Smooth muscle cell (in vitro differentiated cells): ENCODE measurements at regions not wholly inside any gene's neighbourhood (a gene's known extent, or its start where the extent isn't known, plus 50 kb on each side); places are given as distances from the start of the nearest gene placed in this dataset.

Source experiments
- DNase-seq: peaks from one replicate; lab custom pipeline; 2025; ENCODE audit not compliant: unreplicated experiment; lab: John Stamatoyannopoulos, UW
- H2AFZ ChIP-seq: fragments of 200-600 bp; sonication (generic); 2 replicates; pipeline ENCODE4 v1.6.0; 2016; ENCODE audit warnings: antibody characterized with exemption, low read depth, mild to moderate bottlenecking
- H3F3A ChIP-seq: fragments of 200-600 bp; sonication (generic); 2 replicates; pipeline ENCODE4 v1.6.0; 2017; ENCODE audit warnings: antibody characterized with exemption, low read depth
- H3K27ac ChIP-seq: fragments of 200-600 bp; sonication (generic); 2 replicates; pipeline ENCODE4 v1.5.1; 2016; ENCODE audit warnings: low read depth, mild to moderate bottlenecking
- H3K27me3 ChIP-seq: fragments of 200-600 bp; sonication (generic); 2 replicates; pipeline ENCODE4 v1.6.1; 2016; ENCODE audit warnings: low read depth, mild to moderate bottlenecking
- H3K36me3 ChIP-seq: fragments of 200-600 bp; sonication (generic); 2 replicates; pipeline ENCODE4 v1.5.1; 2016; ENCODE audit warnings: low read depth
- H3K4me1 ChIP-seq: fragments of 200-600 bp; sonication (generic); 2 replicates; pipeline ENCODE4 v1.5.1; 2016; ENCODE audit warnings: low read depth
- H3K4me2 ChIP-seq: fragments of 200-600 bp; sonication (generic); 2 replicates; pipeline ENCODE4 v1.6.0; 2016; ENCODE audit warnings: mild to moderate bottlenecking
- H3K4me3 ChIP-seq: fragments of 200-600 bp; sonication (generic); 2 replicates; pipeline ENCODE4 v1.5.1; 2016; ENCODE audit warnings: mild to moderate bottlenecking
- H3K79me2 ChIP-seq: fragments of 200-600 bp; sonication (generic); 2 replicates; pipeline ENCODE4 v1.6.0; 2016; ENCODE audit warnings: low read depth, mild to moderate bottlenecking
- H3K9ac ChIP-seq: fragments of 200-600 bp; sonication (generic); 2 replicates; pipeline ENCODE4 v1.6.0; 2016; ENCODE audit warnings: low read depth
- H3K9me3 ChIP-seq: fragments of 200-600 bp; sonication (generic); replicated peaks from 2 replicates; pipeline ENCODE4 v1.5.1; 2016; ENCODE audit warnings: low read depth
- H4K20me1 ChIP-seq: fragments of 200-600 bp; sonication (generic); 2 replicates; pipeline ENCODE4 v1.6.0; 2016; ENCODE audit warnings: low read depth
- CTCF ChIP-seq: fragments of 200-600 bp; sonication (generic); IDR thresholded peaks from 2 replicates; pipeline ENCODE4 v1.5.1; 2017; ENCODE audit warnings: borderline replicate concordance, mild to moderate bottlenecking, antibody characterized with exemption; ENCODE audit not compliant: insufficient read depth, poor library complexity, severe bottlenecking
- WGBS: methylation state at CpG from one replicate; pipeline ENCODE4 v1.1.7; 2016; ENCODE audit warnings: low lambda C conversion rate; 5-methylcytosine and 5-hydroxymethylcytosine counted together

- no peaks in the 10 kb centered on the region for H3K9me3 ChIP-seq
- H2AFZ ChIP-seq, result no peak overlapping the region
- no peak overlapping the region for H3K9ac ChIP-seq
- H3K79me2 ChIP-seq, result no peaks in the 10 kb centered on the region
- H3K4me1 ChIP-seq, result no peaks in the 10 kb centered on the region
- DNase-seq, result no peak
- no peak overlapping the region for H3K27ac ChIP-seq
- H3F3A ChIP-seq, result no peaks in the 10 kb centered on the region
- no peak overlapping the region for H3K4me3 ChIP-seq
- H3K36me3 ChIP-seq, result no peaks in the 10 kb centered on the region
- no peaks in the 10 kb centered on the region for H3K27me3 ChIP-seq
- no peak for TF ChIP-seq CTCF
- no peaks in the 10 kb centered on the region for H4K20me1 ChIP-seq
- no peak overlapping the region for H3K4me2 ChIP-seq
- WGBS, result 90% methylated on average over 5 of the region's 5 CpGs
Observed at GRCh38 chrX:131923614-131924250, 99.4 kb upstream of the STK26 start.

GRCh38 chrX:131938749-131939148, 84.4 kb upstream of the STK26 start:
- 81% methylated on average over 8 of the region's 8 CpGs for WGBS
- H3K36me3 ChIP-seq, result no peaks in the 10 kb centered on the region
- H4K20me1 ChIP-seq, result no peaks in the 10 kb centered on the region

DNA sequence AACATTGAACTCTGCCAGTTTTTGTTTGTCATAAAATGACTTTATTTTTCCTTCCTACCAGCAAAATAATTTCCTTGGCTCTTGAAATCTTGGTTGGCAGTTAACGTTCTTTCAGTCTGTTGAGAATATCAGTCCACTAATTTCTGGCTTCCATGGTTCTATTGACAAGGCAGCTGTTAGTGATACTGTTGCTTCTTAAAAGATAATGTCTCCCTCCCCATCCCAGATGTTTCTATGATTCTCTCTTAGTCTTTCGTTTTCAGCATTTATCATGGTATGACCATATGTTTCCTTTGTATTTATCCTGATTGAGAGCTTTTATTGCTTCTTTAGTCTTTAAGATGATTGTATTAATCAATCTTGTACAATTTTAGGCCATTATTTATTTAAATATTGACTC, 81.1 kb upstream of the STK26 start:
- Histone ChIP-seq H3K9me3 (no peaks in the 10 kb centered on the region), H3K27ac (no peak overlapping the region), H3K9ac (no peak overlapping the region), H3K27me3 (no peaks in the 10 kb centered on the region), H3K4me3 (no peak overlapping the region), H4K20me1 (no peaks in the 10 kb centered on the region), H3K4me2 (no peak overlapping the region), H3K79me2 (no peaks in the 10 kb centered on the region), H3K4me1 (no peaks in the 10 kb centered on the region), H3F3A (no peaks in the 10 kb centered on the region), H3K36me3 (no peaks in the 10 kb centered on the region), H2AFZ (no peak overlapping the region)
- no peak for DNase-seq
- no peak for TF ChIP-seq CTCF
- 62% methylated on average over 2 of the region's 2 CpGs for whole genome bisulfite sequencing

More at GRCh38 chrX:131938749-131939148, 84.4 kb upstream of the STK26 start:
- H3K4me1 ChIP-seq, result no peaks in the 10 kb centered on the region
- H3K27ac ChIP-seq, result no peak overlapping the region
- H3K4me3 ChIP-seq, result no peak overlapping the region
- no peak overlapping the region for H3K9ac ChIP-seq
- no peaks in the 10 kb centered on the region for H3K79me2 ChIP-seq
- H3K4me2 ChIP-seq, result no peak overlapping the region
- no peaks in the 10 kb centered on the region for H3K9me3 ChIP-seq
- no peak for DNase-seq
- no peaks in the 10 kb centered on the region for H3K27me3 ChIP-seq
- H3F3A ChIP-seq, result no peaks in the 10 kb centered on the region
- H2AFZ ChIP-seq, result no peak overlapping the region
- no peak for TF ChIP-seq CTCF
